ENCODE measurements at regions not wholly inside any gene's neighbourhood (a gene's known extent, or its start where the extent isn't known, plus 50 kb on each side); places are given as distances from the start of the nearest gene placed in this dataset.

- no peaks in the 10 kb centered on the region for H3K9me3 Mint-ChIP-seq (ENCODE audit: low read depth, unreplicated experiment)
- intact Hi-C loops (cut with micrococcal nuclease; ENCODE audit: unreplicated experiment): no loop called here
- no TSS peak for BruUV-seq (replicated peaks)
- H3K27ac Mint-ChIP-seq (ENCODE audit: unreplicated experiment): no peak overlapping the region
- H3K36me3 Mint-ChIP-seq (ENCODE audit: insufficient read depth, unreplicated experiment): no peaks in the 10 kb centered on the region
- peaks cover 31% of the 10 kb centered on the region for H3K27me3 Mint-ChIP-seq (ENCODE audit: unreplicated experiment)
- no peak overlapping the region for H3K4me3 Mint-ChIP-seq (ENCODE audit: low read depth, unreplicated experiment)
- CTCF ChIA-PET: no interaction called here
- peaks cover 35% of the 10 kb centered on the region for H3K4me1 Mint-ChIP-seq (ENCODE audit: low read depth, unreplicated experiment)
- no peak for DNase-seq
- TF ChIP-seq, protein P1, sequence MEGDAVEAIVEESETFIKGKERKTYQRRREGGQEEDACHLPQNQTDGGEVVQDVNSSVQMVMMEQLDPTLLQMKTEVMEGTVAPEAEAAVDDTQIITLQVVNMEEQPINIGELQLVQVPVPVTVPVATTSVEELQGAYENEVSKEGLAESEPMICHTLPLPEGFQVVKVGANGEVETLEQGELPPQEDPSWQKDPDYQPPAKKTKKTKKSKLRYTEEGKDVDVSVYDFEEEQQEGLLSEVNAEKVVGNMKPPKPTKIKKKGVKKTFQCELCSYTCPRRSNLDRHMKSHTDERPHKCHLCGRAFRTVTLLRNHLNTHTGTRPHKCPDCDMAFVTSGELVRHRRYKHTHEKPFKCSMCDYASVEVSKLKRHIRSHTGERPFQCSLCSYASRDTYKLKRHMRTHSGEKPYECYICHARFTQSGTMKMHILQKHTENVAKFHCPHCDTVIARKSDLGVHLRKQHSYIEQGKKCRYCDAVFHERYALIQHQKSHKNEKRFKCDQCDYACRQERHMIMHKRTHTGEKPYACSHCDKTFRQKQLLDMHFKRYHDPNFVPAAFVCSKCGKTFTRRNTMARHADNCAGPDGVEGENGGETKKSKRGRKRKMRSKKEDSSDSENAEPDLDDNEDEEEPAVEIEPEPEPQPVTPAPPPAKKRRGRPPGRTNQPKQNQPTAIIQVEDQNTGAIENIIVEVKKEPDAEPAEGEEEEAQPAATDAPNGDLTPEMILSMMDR (IDR thresholded peaks at IDR 0.05; ENCODE audit: unreplicated experiment): no peak
Measured at GRCh38 chr16:9327253-9327652, 235.8 kb downstream of the HAPSTR1 start.

GRCh38 chr16:9328411-9328810, 237.0 kb downstream of the HAPSTR1 start:
- BruUV-seq (replicated peaks): no TSS peak
- CTCF ChIA-PET: no interaction called here
- intact Hi-C loops (cut with micrococcal nuclease; ENCODE audit: unreplicated experiment): no loop called here
- no peak for DNase-seq
- Mint-ChIP-seq H3K27me3 (ENCODE audit: unreplicated experiment) (peaks cover 31% of the 10 kb centered on the region), H3K27ac (ENCODE audit: unreplicated experiment) (no peak overlapping the region), H3K4me3 (ENCODE audit: low read depth, unreplicated experiment) (no peak overlapping the region), H3K4me1 (ENCODE audit: low read depth, unreplicated experiment) (peaks cover 24% of the 10 kb centered on the region), H3K36me3 (ENCODE audit: insufficient read depth, unreplicated experiment) (no peaks in the 10 kb centered on the region), H3K9me3 (ENCODE audit: low read depth, unreplicated experiment) (peaks cover 3% of the 10 kb centered on the region)
- TF ChIP-seq, protein P1 (IDR thresholded peaks at IDR 0.05; ENCODE audit: unreplicated experiment): no peak

DNA sequence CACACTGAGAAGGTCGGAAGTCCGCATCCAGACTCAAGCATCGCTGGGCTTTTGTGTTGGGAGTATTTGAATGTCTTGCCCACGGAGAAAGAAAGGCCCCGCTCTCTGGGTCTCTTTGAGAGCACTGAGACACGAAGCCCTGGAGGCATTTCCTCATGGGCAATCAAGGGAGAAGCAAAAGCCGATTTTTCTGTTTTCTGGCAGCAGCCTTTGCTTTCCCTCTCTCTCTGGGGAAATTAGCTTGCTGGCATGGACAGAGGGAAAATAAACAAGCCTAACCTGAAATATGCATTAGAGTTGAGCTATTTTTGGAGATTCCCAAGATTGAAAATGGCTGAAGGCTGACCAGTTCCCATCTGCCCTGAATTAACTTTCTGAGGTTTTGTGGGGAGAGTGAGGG, 238.7 kb downstream of the HAPSTR1 start:
- no TSS peak for BruUV-seq (replicated peaks)
- Mint-ChIP-seq H3K27me3 (ENCODE audit: unreplicated experiment) (peaks cover 31% of the 10 kb centered on the region), H3K36me3 (ENCODE audit: insufficient read depth, unreplicated experiment) (no peaks in the 10 kb centered on the region), H3K4me1 (ENCODE audit: low read depth, unreplicated experiment) (peaks cover 14% of the 10 kb centered on the region), H3K9me3 (ENCODE audit: low read depth, unreplicated experiment) (peaks cover 3% of the 10 kb centered on the region), H3K4me3 (ENCODE audit: low read depth, unreplicated experiment) (no peak overlapping the region), H3K27ac (ENCODE audit: unreplicated experiment) (no peak overlapping the region)
- TF ChIP-seq, protein P1 (IDR thresholded peaks at IDR 0.05; ENCODE audit: unreplicated experiment): no peak
- CTCF ChIA-PET: no interaction called here
- no peak for DNase-seq
- intact Hi-C loops (cut with micrococcal nuclease; ENCODE audit: unreplicated experiment): no loop called here

- peaks cover 3% of the 10 kb centered on the region for H3K9me3 Mint-ChIP-seq (ENCODE audit: low read depth, unreplicated experiment)
- no peak overlapping the region for H3K4me3 Mint-ChIP-seq (ENCODE audit: low read depth, unreplicated experiment)
Measured at GRCh38 chr16:9331503-9331902, 240.1 kb downstream of the HAPSTR1 start.

More at GRCh38 chr16:9331503-9331902, 240.1 kb downstream of the HAPSTR1 start:
- no peaks in the 10 kb centered on the region for H3K36me3 Mint-ChIP-seq (ENCODE audit: insufficient read depth, unreplicated experiment)
- CTCF ChIA-PET: no interaction called here
- no TSS peak for BruUV-seq (replicated peaks)
- no peak overlapping the region for H3K27ac Mint-ChIP-seq (ENCODE audit: unreplicated experiment)
- H3K27me3 Mint-ChIP-seq (ENCODE audit: unreplicated experiment): peaks cover 31% of the 10 kb centered on the region
- no peak for DNase-seq
- peaks cover 9% of the 10 kb centered on the region for H3K4me1 Mint-ChIP-seq (ENCODE audit: low read depth, unreplicated experiment)
- intact Hi-C loops (cut with micrococcal nuclease; ENCODE audit: unreplicated experiment): no loop called here
- TF ChIP-seq, protein P1 (IDR thresholded peaks at IDR 0.05; ENCODE audit: unreplicated experiment): no peak

Data from Calu3 (cell line).